SK-N-SH (cell line): ENCODE measurements at regions not wholly inside any gene's neighbourhood (a gene's known extent, or its start where the extent isn't known, plus 50 kb on each side); places are given as distances from the start of the nearest gene placed in this dataset.

Experiments used
- POLR2AphosphoS5 ChIP-seq: IDR thresholded peaks from 2 replicates; pipeline ENCODE4 v1.6.1; 2012; ENCODE audit warnings: low read depth, low read length
- ZBTB33 ChIP-seq: IDR thresholded peaks from 2 replicates; pipeline ENCODE4 v1.4.0; 2012; ENCODE audit warnings: low read depth, borderline replicate concordance

GRCh38 chr1:238450976-238451375, 560.3 kb upstream of the ZP4 start:
- TF ChIP-seq POLR2AphosphoS5 (no peak), ZBTB33 (no peak)
